Heart right ventricle (tissue), 16 donors: ENCODE measurements at regions not wholly inside any gene's neighbourhood (a gene's known extent, or its start where the extent isn't known, plus 50 kb on each side); places are given as distances from the start of the nearest gene placed in this dataset.

ENCODE experiments used
- ATAC-seq, 8 donors: fragments of 200-7000 bp; cut with Tn5 transposase; one replicate each; pipeline ENCODE4 v1.9.1; 2020; ENCODE audit warnings: mild to moderate bottlenecking in 8 of 8, moderate library complexity in 8 of 8, moderate number of reproducible peaks in 1 of 8
- DNase-seq, 2 donors: peaks; one replicate each; pipeline ENCODE4 v3.0.0-alpha.2; 2020
- H3K27ac ChIP-seq, 10 donors: fragments of 200-600 bp; sonication (generic) in 2 of 10; one replicate each; pipeline versions ENCODE4 v1.5.0 to v1.8.0; 2020 to 2022; ENCODE audit warnings: mild to moderate bottlenecking in 3 of 10
- H3K27me3 ChIP-seq, 7 donors: fragments of 200-600 bp; one replicate each; pipeline ENCODE4 v1.8.0; 2021 to 2022; ENCODE audit warnings: mild to moderate bottlenecking in 2 of 7
- H3K36me3 ChIP-seq, 9 donors: fragments of 200-600 bp; sonication (generic) in 1 of 9; one replicate each; pipeline versions ENCODE4 v1.5.0 to v1.8.0; 2020 to 2022; ENCODE audit warnings: mild to moderate bottlenecking in 2 of 9
- H3K4me1 ChIP-seq, 9 donors: fragments of 200-600 bp; sonication (generic) in 1 of 9; one replicate each; pipeline versions ENCODE4 v1.5.0 to v1.8.0; 2020 to 2022; ENCODE audit warnings: mild to moderate bottlenecking in 4 of 9
- H3K4me3 ChIP-seq, 10 donors: fragments of 200-600 bp; sonication (generic) in 2 of 10; one replicate each; pipeline versions ENCODE4 v1.5.0 to v1.8.0; 2020 to 2022; ENCODE audit warnings: mild to moderate bottlenecking in 7 of 10, moderate library complexity in 2 of 10
- H3K9me3 ChIP-seq, 11 donors: fragments of 200-600 bp in 10 of 11; sonication (generic) in 2 of 11; one replicate each; pipeline versions ENCODE4 v1.5.0 to v1.8.0; 2013 to 2022; ENCODE audit warnings: mild to moderate bottlenecking in 2 of 11, control low read depth in 1 of 11, moderate library complexity in 1 of 11
- WGBS, 2 donors: extraction: QIAGEN DNeasy Blood & Tissue Kit; methylation state at CpG; one replicate each; pipeline ENCODE4 v1.1.7; 2013; ENCODE audit warnings: inconsistent platforms in 1 of 2; 5-methylcytosine and 5-hydroxymethylcytosine counted together
- intact Hi-C, 10 donors: fragments of 100-400 bp; cut with DNase I; formaldehyde crosslinking; loops; one replicate each; pipeline versions ENCODE4 v1.11.1 to v1.14.2; 2022
- TF ChIP-seq, protein P1 (sequence below), 9 donors: fragments of 200-600 bp; sonication (generic) in 2 of 9; IDR thresholded peaks; one replicate each; pipeline versions ENCODE4 v1.5.0 to v1.8.0; 2021 to 2022; ENCODE audit warnings: antibody characterized with exemption in 9 of 9, mild to moderate bottlenecking in 5 of 9, moderate library complexity in 1 of 9
- donor health status: Arrhythmogenic right ventricular cardiomyopathy.
- donor health status: ischemic (EF 13 %, LVEDD 7.1; RV severe dilation, severe dysfunction).
- donor health status: healthy with polysubstance abuse.
- donor health status: DM: no; HTN: yes; CAD: no.
- donor health status: DM: no; HTN: no; CAD: no.
- donor health status: ischemic (EF 25% LVEDD 6.9; RV normal size, moderate dysfunction).
- donor health status: ischemic (EF 25% LVEDD 5.7; RV mildly dilated, moderate dysfunction).
- donor health status: healthy.
- donor health status: DM: yes; HTN: yes; CAD: no.
- donor health status: Ischemic cardiomyopathy.
- donor health status: ischemic (EF 35%, LVEDD 5.7; RV mildly dilated, moderate dysfunction).
- donor health status: nonischemic (EF 11% LVEDD 7.7; RV severe dilation, severe dysfunction).
- donor health status: DM: yes; HTN: yes; CAD: no.
- donor health status: PGD.
- donor health status: ischemic (EF 29% LVEDD 5.4; RV normal size, mild dysfunction).
- donor health status: nonischemic (EF 23%, LVEDD 6.1; RV moderate dilation, normal function).

DNA sequence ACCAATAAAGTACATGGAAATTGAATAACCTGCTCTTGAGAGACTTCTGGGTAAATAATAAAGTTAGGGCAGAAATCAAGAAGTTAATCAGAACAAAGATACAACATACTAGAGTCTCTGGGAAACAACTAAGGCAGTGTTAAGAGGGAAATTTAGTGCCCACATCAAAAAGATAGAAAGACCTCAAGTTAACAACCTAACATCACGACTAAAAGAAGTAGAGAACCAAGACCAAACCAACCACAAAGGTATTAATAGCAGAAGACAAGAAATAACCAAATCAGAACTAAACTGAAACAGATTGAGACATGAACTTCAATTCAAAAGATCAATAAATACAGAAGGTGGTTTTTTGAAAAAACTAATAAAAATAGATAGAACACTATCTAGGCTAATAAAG lies 140.7 kb downstream of the JRKL start:
- Histone ChIP-seq H3K4me1 (no peaks in the 10 kb centered on the region), H3K36me3 (no peaks in the 10 kb centered on the region), H3K9me3 (peaks cover 0 to 33% (median 9%) of the 10 kb centered on the region in 11 donors), H3K27ac (no peak overlapping the region), H3K4me3 (no peak overlapping the region), H3K27me3 (no peaks in the 10 kb centered on the region)
- WGBS, 2 donors = 64 to 67% methylated on average over 1 of the region's 1 CpG
- no peak for DNase-seq
- intact Hi-C loops = no loop called here
- ATAC-seq = no peak
- TF ChIP-seq, protein P1, sequence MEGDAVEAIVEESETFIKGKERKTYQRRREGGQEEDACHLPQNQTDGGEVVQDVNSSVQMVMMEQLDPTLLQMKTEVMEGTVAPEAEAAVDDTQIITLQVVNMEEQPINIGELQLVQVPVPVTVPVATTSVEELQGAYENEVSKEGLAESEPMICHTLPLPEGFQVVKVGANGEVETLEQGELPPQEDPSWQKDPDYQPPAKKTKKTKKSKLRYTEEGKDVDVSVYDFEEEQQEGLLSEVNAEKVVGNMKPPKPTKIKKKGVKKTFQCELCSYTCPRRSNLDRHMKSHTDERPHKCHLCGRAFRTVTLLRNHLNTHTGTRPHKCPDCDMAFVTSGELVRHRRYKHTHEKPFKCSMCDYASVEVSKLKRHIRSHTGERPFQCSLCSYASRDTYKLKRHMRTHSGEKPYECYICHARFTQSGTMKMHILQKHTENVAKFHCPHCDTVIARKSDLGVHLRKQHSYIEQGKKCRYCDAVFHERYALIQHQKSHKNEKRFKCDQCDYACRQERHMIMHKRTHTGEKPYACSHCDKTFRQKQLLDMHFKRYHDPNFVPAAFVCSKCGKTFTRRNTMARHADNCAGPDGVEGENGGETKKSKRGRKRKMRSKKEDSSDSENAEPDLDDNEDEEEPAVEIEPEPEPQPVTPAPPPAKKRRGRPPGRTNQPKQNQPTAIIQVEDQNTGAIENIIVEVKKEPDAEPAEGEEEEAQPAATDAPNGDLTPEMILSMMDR (IDR thresholded peaks at IDR 0.05) = no peak

GRCh38 chr11:96538104-96538503 lies 148.3 kb downstream of the JRKL start:
- intact Hi-C loops = no loop called here
- TF ChIP-seq, protein P1 (IDR thresholded peaks at IDR 0.05) = no peak
- no peaks in the 10 kb centered on the region for H3K27me3 ChIP-seq
- ATAC-seq (no peak), DNase-seq (no peak)
- 76 to 78% methylated on average over 4 of the region's 4 CpGs for WGBS, 2 donors
- H3K4me3 ChIP-seq = no peak overlapping the region
- no peak overlapping the region for H3K27ac ChIP-seq
- H3K9me3 ChIP-seq = peaks cover 0 to 8% (median 0%) of the 10 kb centered on the region in 11 donors
- peaks cover 0 to 6% (median 0%) of the 10 kb centered on the region in 9 donors for H3K4me1 ChIP-seq
- H3K36me3 ChIP-seq = no peaks in the 10 kb centered on the region

GRCh38 chr11:96538622-96539021 lies 148.8 kb downstream of the JRKL start:
- no peak for DNase-seq
- H3K27me3 ChIP-seq = no peaks in the 10 kb centered on the region
- TF ChIP-seq, protein P1 (IDR thresholded peaks at IDR 0.05) = no peak
- peaks cover 0 to 4% (median 0%) of the 10 kb centered on the region in 11 donors for H3K9me3 ChIP-seq
- no peaks in the 10 kb centered on the region for H3K36me3 ChIP-seq
- H3K4me1 ChIP-seq = peaks cover 0 to 6% (median 0%) of the 10 kb centered on the region in 9 donors
- no peak for ATAC-seq
- H3K27ac ChIP-seq = no peak overlapping the region
- intact Hi-C loops = no loop called here
- H3K4me3 ChIP-seq = no peak overlapping the region

- H3K4me3 ChIP-seq = no peak overlapping the region
- H3K27me3 ChIP-seq = peaks cover 0 to 4% (median 0%) of the 10 kb centered on the region in 7 donors
- DNase-seq (no peak), ATAC-seq (no peak)
- no peaks in the 10 kb centered on the region for H3K36me3 ChIP-seq
- intact Hi-C loops = no loop called here
- WGBS, 2 donors = 84 to 92% methylated on average over 1 of the region's 1 CpG
- TF ChIP-seq, protein P1 (IDR thresholded peaks at IDR 0.05) = no peak
- no peak overlapping the region for H3K27ac ChIP-seq
- H3K4me1 ChIP-seq = peaks cover 0 to 6% (median 0%) of the 10 kb centered on the region in 9 donors
- peaks cover 0 to 4% (median 0%) of the 10 kb centered on the region in 11 donors for H3K9me3 ChIP-seq
Observed at GRCh38 chr11:96540875-96541274, 151.1 kb downstream of the JRKL start.
